GM12874 (cell line): ENCODE measurements at regions not wholly inside any gene's neighbourhood (a gene's known extent, or its start where the extent isn't known, plus 50 kb on each side); places are given as distances from the start of the nearest gene placed in this dataset.

ENCODE experiments used
- CTCF ChIP-seq: IDR thresholded peaks from 2 replicates; pipeline ENCODE4 v1.5.1; 2011; ENCODE audit warnings: low read depth, mild to moderate bottlenecking, control low read depth, low read length, moderate library complexity; ENCODE audit not compliant: insufficient read depth

DNA sequence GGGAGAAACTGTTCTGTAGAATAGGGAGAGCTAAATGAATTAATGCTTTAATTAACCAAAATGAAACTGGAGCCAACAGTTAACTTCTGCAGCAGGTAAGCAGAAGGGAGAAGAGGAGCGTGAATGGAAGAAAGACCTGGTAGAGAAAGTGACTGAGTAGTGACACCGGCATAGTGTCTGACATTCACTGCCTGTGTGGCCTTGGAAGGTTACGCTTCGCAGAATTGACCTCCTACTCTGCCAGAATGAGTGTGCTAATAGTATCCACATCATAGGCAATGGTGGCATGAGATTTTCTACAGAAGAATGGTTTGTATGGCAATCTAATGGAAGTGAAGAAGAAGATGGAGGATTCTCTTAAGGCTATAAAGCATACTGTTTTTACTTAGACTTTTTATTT lies 614.4 kb downstream of the CPS1 start:
- TF ChIP-seq CTCF, result no peak

DNA sequence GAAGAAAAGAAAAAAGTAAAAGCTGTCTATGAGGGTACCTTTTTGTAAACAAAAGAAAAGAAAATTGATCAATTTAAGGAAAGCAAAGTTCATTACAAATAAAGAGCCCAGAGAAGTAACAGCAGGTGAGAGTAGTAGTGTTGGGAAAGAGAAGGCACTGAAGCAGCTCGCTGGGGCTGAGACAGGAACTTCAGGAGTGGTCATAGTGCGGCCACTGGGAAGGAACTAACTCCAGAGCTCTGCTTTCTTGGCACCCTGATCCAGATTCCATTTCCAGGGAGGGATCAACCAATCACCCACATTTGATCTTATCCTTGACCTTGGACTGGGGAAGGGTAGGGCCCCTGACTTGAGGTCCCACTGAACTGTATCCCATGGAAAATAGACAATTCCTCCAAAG lies 617.6 kb downstream of the CPS1 start:
- TF ChIP-seq CTCF, result no peak

DNA sequence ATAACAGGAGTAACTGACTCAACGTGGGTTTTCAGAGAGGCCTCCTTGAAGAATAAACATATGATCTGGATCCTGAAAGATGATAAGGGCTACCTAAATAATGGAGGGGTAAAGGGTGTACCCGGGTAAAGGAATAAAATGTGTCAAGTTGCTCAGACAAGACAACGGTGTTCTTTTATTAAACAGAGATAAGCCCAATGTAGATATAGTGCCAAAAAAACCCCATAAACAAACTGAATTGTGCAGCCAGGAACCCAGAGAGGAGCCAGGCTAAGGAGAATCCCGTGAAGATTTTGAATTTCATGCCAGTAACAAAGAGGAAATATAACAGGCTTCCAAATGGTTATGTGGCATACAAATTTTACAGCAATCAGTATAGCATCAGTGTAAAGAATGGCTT lies 618.2 kb downstream of the CPS1 start:
- TF ChIP-seq CTCF, result no peak

GRCh38 chr2:211175956-211176355 lies 619.6 kb downstream of the CPS1 start:
- TF ChIP-seq CTCF, result no peak

DNA sequence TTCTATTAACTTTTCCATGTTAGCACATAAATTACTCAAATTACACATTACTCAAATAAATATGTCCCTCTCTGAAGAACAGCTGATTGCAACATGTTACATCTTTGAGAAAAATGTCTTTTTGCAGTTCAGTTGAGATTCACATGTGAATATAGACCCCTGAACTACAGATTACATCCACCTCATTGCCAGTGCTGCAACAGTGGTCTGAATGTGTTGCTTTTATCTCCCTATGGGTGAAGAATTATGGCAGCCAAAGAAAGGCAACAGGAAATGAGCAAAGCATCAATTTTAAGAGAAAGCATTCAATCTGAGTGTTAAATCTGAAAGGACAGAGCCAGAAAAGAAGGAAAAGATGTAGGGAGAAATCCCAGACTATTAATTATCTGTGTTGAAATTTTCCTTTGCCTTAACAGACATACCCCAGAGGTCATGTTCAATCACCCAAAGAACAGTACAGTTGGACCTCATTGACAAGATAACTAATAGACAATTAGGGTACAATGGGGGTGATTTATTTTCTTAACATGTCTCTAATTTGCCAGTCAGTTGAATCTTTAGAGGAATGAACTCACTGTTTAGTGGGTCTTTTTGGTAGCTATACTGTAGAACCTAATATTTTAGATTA lies 620.2 kb downstream of the CPS1 start:
- no peak for TF ChIP-seq CTCF

- no peak for TF ChIP-seq CTCF
Observed at GRCh38 chr2:211181626-211182025, 625.2 kb downstream of the CPS1 start.

- no peak for TF ChIP-seq CTCF
Observed at GRCh38 chr2:211187602-211188001, 631.2 kb downstream of the CPS1 start.
